GM12891 (cell line): ENCODE measurements at regions not wholly inside any gene's neighbourhood (a gene's known extent, or its start where the extent isn't known, plus 50 kb on each side); places are given as distances from the start of the nearest gene placed in this dataset.

ENCODE experiments used
- PAX5 ChIP-seq: IDR thresholded peaks from 2 replicates; pipeline ENCODE4 v1.6.1; 2011; ENCODE audit warnings: low read length, moderate library complexity, mild to moderate bottlenecking; ENCODE audit not compliant: insufficient read depth, severe bottlenecking
- POLR2A ChIP-seq: IDR thresholded peaks from 2 replicates; pipeline ENCODE4 v1.6.1; 2011; ENCODE audit warnings: low read depth, low read length, control low read depth
- POLR2AphosphoS5 ChIP-seq: IDR thresholded peaks from 2 replicates; pipeline ENCODE4 v1.6.1; 2011; ENCODE audit warnings: low read depth, low read length, control low read depth
- TAF1 ChIP-seq: IDR thresholded peaks from 2 replicates; pipeline ENCODE4 v1.6.1; 2011; ENCODE audit warnings: low read depth, low read length, control low read depth

DNA sequence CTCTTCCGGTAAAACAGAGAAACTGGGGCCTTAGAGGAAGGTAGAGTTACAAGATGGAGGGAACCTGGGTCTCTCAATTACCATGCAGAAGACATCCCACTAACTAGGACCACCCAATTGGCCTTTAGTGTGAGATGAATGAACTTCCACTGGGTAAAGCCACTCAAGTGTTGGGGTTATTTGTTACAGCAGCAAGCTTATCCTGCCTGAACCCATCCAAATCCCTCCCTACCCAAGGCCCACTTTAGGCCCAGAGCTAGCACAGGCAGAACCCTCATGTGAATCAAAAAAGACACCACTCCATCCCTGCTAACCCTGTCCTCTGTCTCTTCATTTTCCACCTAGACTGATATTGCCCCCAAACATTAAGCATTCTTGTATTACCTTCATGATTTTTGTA is 746.7 kb upstream of the TBX3 start:
- TF ChIP-seq POLR2AphosphoS5 (no peak), TAF1 (no peak), POLR2A (no peak), PAX5 (no peak)
